HG03378 (cell line): ENCODE measurements at regions not wholly inside any gene's neighbourhood (a gene's known extent, or its start where the extent isn't known, plus 50 kb on each side); places are given as distances from the start of the nearest gene placed in this dataset.

Source experiments
- ATAC-seq: cut with Tn5 transposase; IDR thresholded peaks from one replicate; pipeline ENCODE4 v1.9.1; 2021; ENCODE audit warnings: mild to moderate bottlenecking, moderate library complexity; ENCODE audit not compliant: unreplicated experiment

DNA sequence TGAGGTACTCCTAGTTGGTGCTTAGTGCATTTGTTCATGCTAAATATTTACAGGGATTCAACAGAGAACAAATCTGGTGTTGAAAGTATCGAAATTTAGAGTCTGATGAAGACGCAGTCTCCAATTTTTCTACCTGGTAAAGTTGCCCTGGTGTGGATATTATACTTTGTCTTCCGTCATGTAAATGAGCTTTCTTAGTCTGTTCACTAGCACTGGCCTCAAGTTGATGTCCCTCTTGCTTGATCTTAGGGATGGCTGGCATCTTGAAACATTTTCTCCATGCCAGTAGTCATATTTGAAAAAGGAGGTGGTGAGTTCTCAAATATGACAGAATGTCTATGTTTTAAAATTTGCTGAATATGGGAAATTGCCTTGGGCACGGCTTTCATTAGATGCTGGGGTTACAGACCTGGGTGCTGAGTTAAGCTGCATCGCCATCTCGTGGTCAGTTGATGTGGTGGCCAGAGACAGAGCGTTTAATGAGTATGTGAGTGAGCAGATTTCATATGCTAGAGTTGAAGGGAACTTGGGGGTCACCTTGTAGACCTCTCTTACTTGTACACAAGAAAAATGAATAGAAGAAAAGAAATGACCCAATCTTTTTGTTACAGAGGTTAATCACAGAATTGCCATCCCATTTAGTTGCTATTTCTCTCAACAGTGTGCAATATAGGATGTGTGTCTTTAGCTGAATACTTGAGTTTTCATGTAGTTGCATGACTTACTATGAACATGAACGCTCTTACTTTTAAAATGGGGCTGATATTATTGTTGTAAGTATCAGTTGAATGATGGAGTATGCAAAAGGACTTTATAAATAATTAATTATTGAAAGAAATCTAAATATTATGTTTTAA is 172.8 kb upstream of the DCN start:
- peak; percentile 95 for ATAC-seq

DNA sequence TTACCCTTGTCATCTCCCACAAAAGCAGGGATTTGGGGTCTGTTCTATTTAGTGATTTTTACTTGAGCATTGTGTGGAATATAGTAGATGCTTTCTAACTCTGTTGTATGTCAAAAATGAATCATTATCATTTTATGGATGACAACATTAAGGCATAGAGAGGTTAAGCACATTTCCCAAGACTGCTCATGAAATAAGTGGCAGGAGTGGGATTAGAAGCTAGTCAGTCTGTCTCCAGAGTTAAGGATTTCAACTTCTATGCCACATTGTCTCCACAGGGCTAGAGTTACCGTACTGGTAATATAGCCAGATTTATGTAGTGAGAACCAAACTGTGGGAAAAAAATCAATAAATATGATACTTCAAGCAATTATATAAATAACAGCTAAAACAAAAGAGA is 170.6 kb upstream of the DCN start:
- no peak for ATAC-seq

DNA sequence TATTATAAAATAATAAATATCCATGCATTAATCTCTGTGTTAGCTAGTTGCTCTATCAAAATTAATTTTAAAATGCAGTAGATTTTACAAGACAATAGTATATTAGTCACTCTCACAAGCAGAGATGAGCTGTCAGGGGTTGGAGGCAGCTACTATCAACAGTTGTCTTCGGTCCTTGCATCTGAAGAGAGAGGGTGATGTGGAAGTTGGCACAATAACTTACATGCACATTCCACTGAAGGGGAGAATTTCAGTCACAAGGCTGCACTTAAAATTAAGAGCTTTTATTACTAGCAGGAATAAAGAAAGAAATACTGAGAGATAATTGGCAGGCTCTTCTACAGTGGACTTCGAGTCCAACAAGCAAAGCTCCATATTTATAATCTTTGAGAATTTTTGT is 166.9 kb upstream of the DCN start:
- no peak for ATAC-seq

DNA sequence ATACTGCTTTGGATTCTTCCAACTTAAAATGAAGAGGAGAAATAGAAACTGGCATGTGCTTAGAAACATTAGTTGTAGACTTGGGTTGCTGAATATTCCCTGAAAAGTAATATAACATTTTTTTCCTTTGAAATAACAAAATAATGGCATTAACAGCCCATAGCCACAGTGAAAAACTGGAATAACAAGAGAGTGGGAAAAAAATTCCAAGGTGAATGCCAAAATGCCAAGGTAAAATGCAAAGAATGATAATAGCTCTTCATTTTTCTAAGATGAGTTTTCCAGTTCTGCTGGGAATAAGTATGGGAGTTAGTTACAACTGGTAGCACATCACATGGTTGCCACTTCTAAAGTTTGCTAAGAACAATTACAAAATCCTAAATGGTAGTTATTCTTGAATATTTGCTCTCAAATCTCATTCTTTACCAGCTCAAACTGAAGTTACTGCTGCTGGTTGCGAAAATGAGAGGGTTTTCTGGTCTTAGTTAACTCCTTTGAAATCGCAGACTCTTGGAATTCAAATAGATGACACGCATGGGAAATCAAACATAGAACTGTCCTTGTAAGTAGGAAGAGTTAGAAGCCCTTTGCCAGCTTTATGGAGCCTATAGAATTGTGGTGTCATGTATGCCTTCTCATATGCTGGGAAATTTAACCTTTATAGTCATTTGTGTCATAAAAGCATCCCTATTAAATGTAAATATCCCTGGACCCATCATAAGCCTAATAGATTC is 165.0 kb upstream of the DCN start:
- ATAC-seq: no peak

DNA sequence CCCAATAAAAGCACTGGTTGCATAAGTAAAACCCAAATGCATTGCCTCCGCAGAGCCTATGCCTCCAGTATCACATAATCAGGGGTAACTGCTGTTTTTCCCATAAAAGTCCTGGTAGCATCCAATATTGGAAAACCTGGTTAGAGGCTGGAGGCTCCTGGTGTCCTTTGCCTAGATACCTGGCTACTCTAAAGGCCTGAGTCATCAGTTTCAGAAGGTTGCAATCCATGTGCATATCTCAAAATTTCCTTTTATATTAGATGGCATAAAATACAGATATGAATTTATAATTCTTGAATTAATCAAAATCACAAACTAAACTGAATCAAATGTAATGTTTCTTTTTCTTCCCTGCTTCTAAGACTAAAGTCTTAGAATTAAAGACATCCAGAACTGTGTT is 164.2 kb upstream of the DCN start:
- no peak for ATAC-seq

DNA sequence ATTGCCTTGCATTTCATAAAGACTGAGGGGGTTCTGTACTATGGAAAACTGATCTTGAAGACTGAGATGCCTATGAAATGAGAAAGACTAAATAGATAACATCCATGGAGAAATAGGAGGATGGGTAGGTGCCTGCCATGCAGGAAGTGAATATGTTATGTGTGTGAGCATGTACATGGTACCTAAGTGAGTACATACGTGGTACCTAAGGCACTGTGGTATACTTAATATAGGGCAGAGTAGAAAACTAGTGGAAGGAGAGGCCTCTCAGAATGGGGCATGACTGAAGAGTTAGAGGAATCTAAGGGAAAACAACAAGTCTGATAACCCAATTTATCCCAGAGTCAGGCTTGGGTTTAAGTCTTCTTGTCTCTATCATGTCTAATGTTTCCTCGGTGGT is 161.8 kb upstream of the DCN start:
- ATAC-seq: no peak

DNA sequence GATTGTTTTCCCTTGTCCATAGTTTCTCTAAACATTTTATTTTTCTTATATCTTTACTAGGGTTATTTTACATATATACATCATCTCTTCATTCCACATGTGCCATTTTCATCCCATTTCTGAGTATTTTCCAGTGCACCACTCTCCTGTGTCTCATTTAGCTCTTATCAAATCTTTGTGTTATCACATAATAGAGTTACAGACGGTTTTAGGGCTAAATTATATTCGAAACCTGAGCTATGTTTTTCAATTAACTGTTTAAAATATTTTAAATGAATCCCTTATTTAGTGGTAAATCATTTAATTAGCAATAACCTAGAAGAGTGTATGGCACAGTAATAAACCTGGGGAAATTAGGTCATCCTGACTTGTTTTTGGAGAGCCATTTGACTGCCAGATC is 160.4 kb upstream of the DCN start:
- no peak for ATAC-seq

DNA sequence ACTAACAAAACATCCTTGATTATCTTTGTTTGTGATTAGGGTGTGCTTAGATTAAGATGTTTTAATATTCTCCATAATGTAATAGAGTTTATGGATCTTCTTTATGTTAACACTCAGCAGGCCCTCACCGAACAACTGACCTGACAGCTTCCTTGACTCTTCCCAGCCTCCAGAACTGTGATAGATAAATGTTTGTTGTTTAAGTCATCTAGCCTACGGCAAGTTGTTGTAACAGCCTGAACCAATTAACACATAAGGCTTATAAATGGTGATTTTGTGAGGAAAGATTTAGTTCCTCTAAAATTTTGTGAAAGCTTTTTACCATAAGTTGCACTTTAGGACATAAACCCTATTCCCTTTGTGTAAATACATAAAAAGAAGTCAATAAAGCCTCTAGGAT is 156.5 kb upstream of the DCN start:
- no peak for ATAC-seq

DNA sequence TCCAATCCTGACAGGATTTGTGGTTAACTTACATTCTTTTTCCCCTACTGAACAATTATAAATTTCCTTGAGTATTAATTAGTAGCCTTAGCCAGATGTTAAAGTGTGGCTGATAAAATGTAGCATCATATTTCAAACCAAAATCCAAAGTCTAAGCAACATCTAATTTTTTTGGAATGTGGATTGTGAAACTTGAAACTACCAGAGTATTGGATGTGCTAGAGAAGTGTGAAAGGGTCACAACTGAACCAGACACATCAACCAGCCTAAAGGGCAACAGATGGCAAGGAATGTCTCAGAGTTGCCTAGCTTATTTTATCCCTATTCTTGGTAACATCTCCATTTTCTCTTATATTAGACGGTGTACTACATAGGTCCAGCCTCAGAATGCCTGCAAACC is 153.1 kb upstream of the DCN start:
- ATAC-seq: no peak

DNA sequence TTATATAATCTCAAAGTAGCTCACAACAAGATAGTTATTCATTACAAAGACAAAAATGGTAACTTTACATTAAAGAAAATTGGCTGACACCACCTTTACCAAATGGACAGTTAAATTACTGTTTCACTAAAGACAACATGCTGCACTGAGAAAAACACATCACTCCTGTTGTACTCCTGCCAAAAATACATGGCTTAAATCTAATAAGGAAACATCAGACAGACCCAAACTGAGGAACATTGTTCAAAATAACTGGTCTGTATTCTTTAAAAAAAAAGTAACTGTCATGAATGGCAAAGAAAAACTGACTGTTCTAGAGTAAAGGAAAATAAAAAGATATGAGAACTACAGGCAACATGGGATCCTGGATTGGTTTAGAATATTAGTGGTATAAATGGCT is 151.3 kb upstream of the DCN start:
- ATAC-seq: no peak

DNA sequence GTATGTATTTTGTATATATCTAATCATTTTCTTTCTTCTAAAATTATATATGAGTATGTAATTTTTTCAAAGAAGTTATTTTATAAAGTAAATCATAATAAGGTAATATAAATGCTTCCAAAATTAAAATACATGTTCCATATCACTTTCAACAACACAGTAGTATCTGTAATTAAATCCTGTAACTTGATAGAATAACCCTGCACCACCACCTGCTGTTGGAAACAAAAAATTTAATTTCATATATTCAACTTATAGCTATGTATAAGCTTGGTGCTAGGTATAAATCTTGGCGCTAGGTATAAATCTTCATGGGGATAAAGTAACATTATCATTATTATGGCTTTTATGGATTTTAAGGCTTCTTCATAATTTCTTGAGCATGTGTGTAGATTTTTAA is 149.7 kb upstream of the DCN start:
- ATAC-seq: no peak

DNA sequence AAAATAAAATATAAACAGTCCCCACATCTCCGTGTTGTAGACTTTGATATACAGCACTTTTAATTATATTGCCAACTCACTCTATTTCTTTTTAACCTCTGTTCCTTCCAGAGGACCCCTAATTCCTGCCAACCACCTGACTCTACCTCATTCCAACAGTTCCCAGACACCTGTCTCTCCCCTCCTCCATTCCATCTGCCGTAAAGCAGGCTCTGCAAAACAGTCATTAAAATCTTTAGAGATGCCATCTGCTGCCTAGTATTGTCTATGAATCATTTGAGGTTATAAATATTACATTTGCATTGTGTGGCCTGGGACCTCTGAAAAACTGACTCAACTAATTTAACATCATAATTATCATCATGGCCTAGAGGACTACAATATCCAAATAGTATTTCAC is 148.8 kb upstream of the DCN start:
- ATAC-seq: no peak

DNA sequence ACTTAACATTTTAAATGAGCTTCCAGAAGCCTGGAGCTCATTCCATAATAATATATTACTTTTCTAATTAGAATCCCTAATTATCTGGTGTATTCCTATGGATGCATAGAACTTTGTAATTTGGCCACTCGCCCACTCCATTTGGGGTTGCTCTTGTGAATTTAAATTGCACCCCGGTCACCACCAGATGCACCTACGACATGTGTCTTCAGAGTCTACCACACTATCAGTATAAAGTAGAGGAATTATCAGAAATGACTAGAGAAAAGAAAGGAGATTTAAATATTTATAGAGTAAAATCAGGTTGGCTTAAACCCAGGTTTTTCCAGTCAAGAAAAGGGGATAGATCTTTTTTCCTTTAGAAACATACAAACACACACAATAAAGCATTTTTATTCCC is 145.8 kb upstream of the DCN start:
- ATAC-seq: no peak

DNA sequence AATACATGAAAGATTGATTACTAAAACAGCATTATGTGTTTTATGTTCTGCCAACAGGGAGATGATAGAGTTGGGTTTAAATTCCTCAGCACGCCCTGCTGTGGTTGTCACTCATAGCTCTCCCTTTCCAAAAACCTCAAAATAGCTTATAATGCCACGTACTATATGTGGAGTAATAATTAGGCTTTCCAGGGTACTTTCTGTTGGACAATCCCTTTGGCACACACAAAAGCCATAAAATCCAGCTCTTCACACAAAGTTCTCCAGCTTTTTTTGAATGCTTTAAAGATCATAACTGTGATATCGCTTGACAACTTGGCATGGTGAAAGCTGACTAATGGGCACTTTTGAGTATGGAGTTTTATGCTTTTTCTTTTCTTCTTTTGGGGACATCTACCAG is 145.3 kb upstream of the DCN start:
- ATAC-seq: no peak

DNA sequence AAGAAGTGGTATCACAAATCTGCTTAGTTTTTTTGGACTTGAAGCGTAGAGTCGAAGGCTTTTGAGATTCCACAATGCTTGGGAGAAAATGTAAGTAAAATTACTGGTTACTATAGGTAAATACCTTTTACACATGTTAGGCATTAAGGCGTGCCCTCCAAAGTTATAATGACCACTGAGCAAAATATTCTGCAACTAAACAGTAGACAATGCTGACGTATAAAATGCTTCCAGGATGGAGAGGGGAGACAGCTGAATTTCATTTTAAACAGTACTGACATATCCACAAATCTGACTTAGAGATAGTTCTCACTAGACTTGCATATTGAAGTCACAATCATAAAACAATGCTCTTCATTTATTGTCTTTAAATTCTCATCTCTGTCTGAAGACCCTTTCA is 144.5 kb upstream of the DCN start:
- no peak for ATAC-seq

DNA sequence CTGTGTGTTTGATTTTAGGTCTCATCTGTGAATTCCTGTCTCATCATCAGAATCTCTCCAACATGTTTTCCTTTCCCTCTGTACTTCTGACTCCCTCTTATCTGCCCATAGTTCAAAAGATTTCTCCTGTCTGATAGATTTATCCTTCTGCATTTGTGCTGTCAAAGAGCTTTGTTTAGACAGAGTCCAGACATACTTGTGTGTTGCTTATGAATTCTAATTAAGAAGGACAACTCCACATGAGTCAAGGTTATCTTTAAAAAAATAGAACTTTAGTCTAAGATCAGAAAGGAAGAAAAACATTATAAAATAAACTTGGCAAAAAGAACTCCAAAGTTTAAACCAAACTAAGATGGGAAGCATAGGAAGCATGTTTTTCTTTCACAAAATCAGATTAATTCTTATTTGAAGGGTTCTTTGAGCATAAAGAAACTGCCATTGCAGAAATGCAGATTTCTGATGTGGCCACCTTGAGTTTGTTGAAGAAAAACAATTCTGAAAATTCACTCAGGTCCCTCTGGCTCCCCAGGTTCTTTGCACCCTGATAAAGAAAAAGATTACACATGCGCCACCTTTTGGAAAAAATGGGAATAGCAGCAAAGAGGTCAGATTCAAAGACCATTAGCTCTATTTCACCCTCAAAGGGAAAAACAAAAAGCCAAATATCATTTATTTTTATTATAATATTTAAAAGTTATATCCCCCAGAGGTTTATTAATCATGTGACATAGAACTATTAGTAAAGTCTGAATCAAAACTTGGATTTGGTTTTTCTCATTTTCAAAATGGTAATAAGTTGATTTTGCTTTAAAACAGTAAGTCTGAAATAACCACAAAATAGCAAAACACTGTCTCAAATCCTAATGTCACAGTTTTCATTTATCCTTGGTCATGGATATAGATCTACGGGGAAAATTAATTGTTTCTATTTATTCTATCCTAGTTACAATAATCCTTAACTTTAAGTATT is 143.7 kb upstream of the DCN start:
- no peak for ATAC-seq

DNA sequence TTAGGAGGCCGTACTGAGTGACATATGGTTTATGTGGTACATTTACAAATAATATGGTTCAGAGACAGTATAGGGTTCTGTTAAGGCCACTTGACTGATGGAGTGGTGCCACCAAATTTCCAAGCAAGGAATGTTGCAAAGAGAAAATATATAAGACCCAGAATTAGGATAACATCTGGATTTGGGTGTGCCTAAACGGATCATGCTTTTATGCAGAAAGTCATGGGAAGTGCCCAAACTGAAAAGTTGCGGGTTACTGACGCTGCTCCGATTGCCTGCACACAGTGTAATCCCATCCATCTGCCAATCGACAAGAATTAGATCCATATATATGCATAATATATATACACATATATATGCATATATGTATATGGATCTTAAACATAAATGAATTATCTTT is 138.4 kb upstream of the DCN start:
- ATAC-seq: no peak

DNA sequence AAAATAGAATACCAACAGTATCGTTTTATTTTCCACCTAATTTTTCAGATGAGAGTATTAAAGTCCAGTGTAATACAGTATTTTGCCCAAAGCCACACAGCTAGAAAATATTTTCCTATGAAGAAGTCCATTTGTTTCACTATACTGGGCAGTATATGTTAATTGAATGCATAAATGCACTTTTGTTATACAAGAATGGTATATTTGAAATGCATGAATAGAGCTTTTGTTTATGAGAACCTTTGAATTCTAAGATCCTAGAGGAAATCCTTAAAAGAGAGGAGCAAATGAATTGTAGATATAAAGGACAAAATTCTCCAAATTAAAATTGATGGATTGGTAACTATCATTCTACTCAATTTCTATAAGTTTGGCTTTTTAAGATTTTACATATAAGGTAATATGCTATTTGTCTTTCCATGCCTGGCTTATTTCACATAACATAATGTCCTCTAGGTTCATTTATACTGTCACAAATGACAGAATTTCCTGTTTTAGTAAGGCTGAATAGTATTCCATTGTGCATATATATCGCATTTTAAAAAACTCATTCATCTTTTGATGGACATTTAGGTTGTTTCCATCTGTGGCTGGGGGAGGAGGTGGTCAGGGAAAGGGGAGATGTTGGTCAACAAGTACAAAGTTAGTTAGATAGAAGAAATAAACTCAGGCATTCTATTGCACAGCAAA is 136.6 kb upstream of the DCN start:
- ATAC-seq: no peak

DNA sequence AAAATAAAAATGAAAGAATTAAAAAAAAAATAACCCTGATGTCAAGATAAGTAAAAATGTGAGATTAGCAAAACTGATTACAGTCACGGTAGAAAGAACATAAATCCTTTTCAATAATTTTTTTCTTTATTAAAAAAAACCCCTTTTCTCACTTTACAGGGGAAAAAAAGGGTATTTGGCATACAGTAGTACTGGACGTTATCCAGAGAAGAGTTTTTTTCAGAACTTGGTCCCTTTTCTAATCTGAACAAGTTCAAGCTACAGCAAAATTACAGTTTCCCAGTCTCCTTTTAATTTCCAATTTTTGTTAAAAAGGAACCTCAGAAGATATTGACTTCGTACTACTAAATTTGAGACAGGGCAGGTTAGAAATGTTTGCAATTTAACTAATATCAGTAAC is 134.7 kb upstream of the DCN start:
- no peak for ATAC-seq

DNA sequence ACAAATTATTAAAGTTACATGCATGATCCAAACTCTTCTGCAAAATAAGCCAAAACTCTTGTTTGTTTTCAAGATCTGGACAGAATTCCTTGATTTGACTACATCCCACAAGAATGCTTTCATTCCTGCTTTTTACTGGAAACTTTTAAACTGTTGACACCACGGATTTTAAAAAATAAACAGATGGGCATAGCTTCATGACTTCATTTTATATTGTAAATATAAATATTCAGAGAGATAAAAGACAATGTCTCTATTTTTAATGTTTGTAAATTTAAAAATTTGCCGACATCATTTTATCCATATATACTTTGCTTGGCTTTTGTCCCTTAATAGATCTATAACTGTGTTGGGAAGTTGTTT is 134.3 kb upstream of the DCN start:
- ATAC-seq: no peak
